PC-3 (cell line): ENCODE measurements at regions not wholly inside any gene's neighbourhood (a gene's known extent, or its start where the extent isn't known, plus 50 kb on each side); places are given as distances from the start of the nearest gene placed in this dataset.

Experiments used
- ATAC-seq: fragments of 200-7000 bp; cut with Tn5 transposase; 2 replicates; pipeline ENCODE4 v1.9.1; 2020; ENCODE audit warnings: mild to moderate bottlenecking, moderate library complexity
- BruUV-seq: library from RNA; stranded (reverse); fragments of 400-500 nt; replicated peaks from 2 replicates; lab custom pipeline; 2021; lab: Mats Ljungman, UMichigan
- CTCF ChIA-PET: fragments of 300-600 bp; sonication (Branson Sonifier 250); formaldehyde crosslinking; loops from one replicate; lab custom pipeline; 2022; ENCODE audit warnings: antibody characterized with exemption; lab: Charles Lee
- POLR2A ChIA-PET: fragments of 300-600 bp; sonication (Branson Sonifier 250); formaldehyde crosslinking; loops from one replicate; lab custom pipeline; 2022; ENCODE audit warnings: antibody characterized with exemption; ENCODE audit not compliant: unreplicated experiment; lab: Charles Lee
- DNase-seq: peaks from one replicate; pipeline ENCODE4 v3.0.0-alpha.2; 2015
- H2AFZ ChIP-seq: fragments of 300-600 bp; sonication (generic); 2 replicates; pipeline ENCODE4 v1.6.0; 2016; ENCODE audit warnings: antibody characterized with exemption, low read length
- H3F3A ChIP-seq: fragments of 300-600 bp; sonication (generic); one replicate; pipeline ENCODE4 v1.6.0; 2017; ENCODE audit warnings: antibody characterized with exemption, low read length, control low read depth, mild to moderate bottlenecking; ENCODE audit not compliant: unreplicated experiment
- H3K27ac ChIP-seq: fragments of 300-600 bp; sonication (generic); 2 replicates; pipeline ENCODE4 v1.5.1; 2016; ENCODE audit warnings: mild to moderate bottlenecking, low read length
- H3K27me3 ChIP-seq: fragments of 300-600 bp; sonication (generic); 2 replicates; pipeline ENCODE4 v1.6.1; 2016; ENCODE audit warnings: low read length, mixed read lengths
- H3K36me3 ChIP-seq: fragments of 300-600 bp; sonication (generic); 2 replicates; pipeline ENCODE4 v1.6.1; 2016; ENCODE audit warnings: low read depth, mixed run types, low read length, mixed read lengths
- H3K4me1 ChIP-seq: fragments of 300-600 bp; sonication (generic); 2 replicates; pipeline ENCODE4 v1.5.1; 2016; ENCODE audit warnings: low read length; ENCODE audit not compliant: insufficient read depth
- H3K4me2 ChIP-seq: fragments of 300-600 bp; sonication (generic); 2 replicates; pipeline ENCODE4 v1.6.0; 2016; ENCODE audit warnings: low read length
- H3K4me3 ChIP-seq: fragments of 300-600 bp; sonication (generic); 2 replicates; pipeline ENCODE4 v1.5.1; 2016; ENCODE audit warnings: mild to moderate bottlenecking, low read length, mixed read lengths
- H3K79me2 ChIP-seq: fragments of 300-600 bp; sonication (generic); 2 replicates; pipeline ENCODE4 v1.6.1; 2017; ENCODE audit warnings: low read length, mixed read lengths
- H3K9ac ChIP-seq: fragments of 300-600 bp; sonication (generic); 2 replicates; pipeline ENCODE4 v1.6.0; 2016; ENCODE audit warnings: mild to moderate bottlenecking, low read length
- H3K9me2 ChIP-seq: fragments of 300-600 bp; sonication (generic); replicated peaks from 2 replicates; pipeline ENCODE4 v1.6.1; 2016; ENCODE audit warnings: mixed run types, low read length, mixed read lengths
- H3K9me3 ChIP-seq: fragments of 300-600 bp; sonication (generic); 2 replicates; pipeline ENCODE4 v1.6.1; 2016; ENCODE audit warnings: low read length, mixed read lengths
- H4K20me1 ChIP-seq: fragments of 300-600 bp; sonication (generic); 2 replicates; pipeline ENCODE4 v1.6.1; 2016; ENCODE audit warnings: low read length, mixed read lengths
- CTCF ChIP-seq: fragments of 300-600 bp; sonication (generic); conservative IDR thresholded peaks from 2 replicates; pipeline ENCODE4 v1.5.1; 2017; ENCODE audit warnings: antibody characterized with exemption, low read depth, mild to moderate bottlenecking, low read length
- EZH2 ChIP-seq: fragments of 300-600 bp; sonication (generic); IDR thresholded peaks from one replicate; pipeline ENCODE4 v1.6.1; 2017; ENCODE audit warnings: antibody characterized with exemption, mild to moderate bottlenecking, low read length; ENCODE audit not compliant: unreplicated experiment
- EZH2phosphoT487 ChIP-seq: fragments of 300-600 bp; sonication (generic); IDR thresholded peaks from 2 replicates; pipeline ENCODE4 v1.6.1; 2018; ENCODE audit warnings: mild to moderate bottlenecking, antibody characterized with exemption, low read length, borderline replicate concordance
- intact Hi-C: fragments of 100-400 bp; cut with micrococcal nuclease; formaldehyde crosslinking; loops from 2 replicates; pipeline ENCODE4 v1.9.0; 2023

- DNase-seq = no peak
- H4K20me1 ChIP-seq = no peaks in the 10 kb centered on the region
- no peaks in the 10 kb centered on the region for H3K79me2 ChIP-seq
- H3K27me3 ChIP-seq = peaks cover 24% of the 10 kb centered on the region
- H3K36me3 ChIP-seq = no peaks in the 10 kb centered on the region
- no peak overlapping the region for H3K27ac ChIP-seq
- BruUV-seq = no TSS peak
- no peaks in the 10 kb centered on the region for H3K4me1 ChIP-seq
- H3K4me2 ChIP-seq = no peak overlapping the region
- TF ChIP-seq EZH2phosphoT487 (no peak), EZH2 (no peak), CTCF (no peak)
- no peak overlapping the region for H3K4me3 ChIP-seq
- H2AFZ ChIP-seq = no peak overlapping the region
- POLR2A ChIA-PET = no interaction called here
- H3F3A ChIP-seq = no peaks in the 10 kb centered on the region
- no peaks in the 10 kb centered on the region for H3K9me3 ChIP-seq
- no peak for ATAC-seq
- intact Hi-C loops = no loop called here
- H3K9ac ChIP-seq = no peak overlapping the region
- no peaks in the 10 kb centered on the region for H3K9me2 ChIP-seq
- CTCF ChIA-PET = no interaction called here
These were observed 210.6 kb upstream of the CHST9 start for GRCh38 chr18:27395752-27396151.

GRCh38 chr18:27394687-27395086 lies 209.6 kb upstream of the CHST9 start:
- no peaks in the 10 kb centered on the region for H3K9me3 ChIP-seq
- no TSS peak for BruUV-seq
- no peaks in the 10 kb centered on the region for H3F3A ChIP-seq
- no peak for DNase-seq
- H3K27ac ChIP-seq = no peak overlapping the region
- H3K4me3 ChIP-seq = no peak overlapping the region
- CTCF ChIA-PET = no interaction called here
- H3K36me3 ChIP-seq = no peaks in the 10 kb centered on the region
- no peak overlapping the region for H3K9ac ChIP-seq
- no peaks in the 10 kb centered on the region for H3K79me2 ChIP-seq
- no peaks in the 10 kb centered on the region for H4K20me1 ChIP-seq
- peaks cover 30% of the 10 kb centered on the region for H3K27me3 ChIP-seq
- H3K9me2 ChIP-seq = no peaks in the 10 kb centered on the region
- H2AFZ ChIP-seq = no peak overlapping the region
- intact Hi-C loops = no loop called here
- POLR2A ChIA-PET = no interaction called here
- no peak for ATAC-seq
- no peaks in the 10 kb centered on the region for H3K4me1 ChIP-seq
- H3K4me2 ChIP-seq = no peak overlapping the region
- no peak for TF ChIP-seq CTCF
- TF ChIP-seq EZH2phosphoT487 = no peak
- no peak for TF ChIP-seq EZH2

GRCh38 chr18:27382567-27383216 lies 197.6 kb upstream of the CHST9 start:
- intact Hi-C loops = no loop called here
- H3K4me1 ChIP-seq = peaks cover 13% of the 10 kb centered on the region
- H3K36me3 ChIP-seq = no peaks in the 10 kb centered on the region
- no peaks in the 10 kb centered on the region for H3K79me2 ChIP-seq
- DNase-seq (no peak), ATAC-seq (no peak)
- H3K4me3 ChIP-seq = no peak overlapping the region
- no peaks in the 10 kb centered on the region for H3F3A ChIP-seq
- ChIA-PET CTCF (no interaction called here), POLR2A (no interaction called here)
- no peak overlapping the region for H2AFZ ChIP-seq
- no peaks in the 10 kb centered on the region for H3K9me2 ChIP-seq
- no peak overlapping the region for H3K9ac ChIP-seq
- no peaks in the 10 kb centered on the region for H3K9me3 ChIP-seq
- BruUV-seq = no TSS peak
- H3K4me2 ChIP-seq = no peak overlapping the region
- TF ChIP-seq EZH2phosphoT487 (no peak), CTCF (no peak), EZH2 (no peak)
- no peak overlapping the region for H3K27ac ChIP-seq
- peaks cover 6% of the 10 kb centered on the region; the same call in 1 of the 2 replicates for H3K27me3 ChIP-seq
- no peaks in the 10 kb centered on the region for H4K20me1 ChIP-seq
